ENCODE measurements at regions not wholly inside any gene's neighbourhood (a gene's known extent, or its start where the extent isn't known, plus 50 kb on each side); places are given as distances from the start of the nearest gene placed in this dataset.

GRCh38 chr2:13950761-13951160 lies 681.8 kb upstream of the LRATD1 start:
- Mint-ChIP-seq H3K36me3 (no peaks in the 10 kb centered on the region), H3K4me3 (no peak overlapping the region), H3K27me3 (no peaks in the 10 kb centered on the region), H3K9me3 (no peaks in the 10 kb centered on the region), H3K4me1 (no peaks in the 10 kb centered on the region), H3K27ac (no peak overlapping the region)
- ATAC-seq (ENCODE audit: low read depth) (no peak), DNase-seq (no peak)
- POLR2A ChIA-PET: no interaction called here

- DNase-seq: no peak
- H3K27me3 Mint-ChIP-seq: no peaks in the 10 kb centered on the region
- no peaks in the 10 kb centered on the region for H3K36me3 Mint-ChIP-seq
- POLR2A ChIA-PET: no interaction called here
- H3K27ac Mint-ChIP-seq: no peak overlapping the region
- H3K4me3 Mint-ChIP-seq: no peak overlapping the region
- no peak for ATAC-seq (ENCODE audit: low read depth)
- H3K9me3 Mint-ChIP-seq: peaks cover 1% of the 10 kb centered on the region
- no peaks in the 10 kb centered on the region for H3K4me1 Mint-ChIP-seq
Measured at GRCh38 chr2:13968811-13969210, 663.7 kb upstream of the LRATD1 start.

- Mint-ChIP-seq H3K4me1 (no peaks in the 10 kb centered on the region), H3K27ac (no peak overlapping the region), H3K9me3 (peaks cover 6% of the 10 kb centered on the region), H3K27me3 (no peaks in the 10 kb centered on the region), H3K4me3 (no peak overlapping the region), H3K36me3 (no peaks in the 10 kb centered on the region)
- POLR2A ChIA-PET: no interaction called here
- DNase-seq (no peak), ATAC-seq (ENCODE audit: low read depth) (no peak)
Measured at GRCh38 chr2:13986119-13986720, 646.3 kb upstream of the LRATD1 start.

GRCh38 chr2:13996527-13996926 lies 636.0 kb upstream of the LRATD1 start:
- H3K9me3 Mint-ChIP-seq: peaks cover 14% of the 10 kb centered on the region

GRCh38 chr2:14011190-14011589 lies 621.3 kb upstream of the LRATD1 start:
- no peak for ATAC-seq (ENCODE audit: low read depth)
- peaks cover 5% of the 10 kb centered on the region for H3K9me3 Mint-ChIP-seq
- no peak overlapping the region for H3K4me3 Mint-ChIP-seq
- no peak for DNase-seq
- no peaks in the 10 kb centered on the region for H3K36me3 Mint-ChIP-seq
- no peaks in the 10 kb centered on the region for H3K27me3 Mint-ChIP-seq
- no peaks in the 10 kb centered on the region for H3K4me1 Mint-ChIP-seq
- H3K27ac Mint-ChIP-seq: no peak overlapping the region
- POLR2A ChIA-PET: no interaction called here

More at GRCh38 chr2:13996527-13996926, 636.0 kb upstream of the LRATD1 start:
- Mint-ChIP-seq H3K4me3 (no peak overlapping the region), H3K36me3 (no peaks in the 10 kb centered on the region), H3K4me1 (no peaks in the 10 kb centered on the region), H3K27me3 (no peaks in the 10 kb centered on the region), H3K27ac (no peak overlapping the region)
- ATAC-seq (ENCODE audit: low read depth): no peak
- POLR2A ChIA-PET: no interaction called here
- DNase-seq: no peak

GRCh38 chr2:14015113-14015630 lies 617.3 kb upstream of the LRATD1 start:
- Mint-ChIP-seq H3K4me3 (no peak overlapping the region), H3K4me1 (no peaks in the 10 kb centered on the region), H3K27ac (no peak overlapping the region), H3K9me3 (peaks cover 4% of the 10 kb centered on the region), H3K27me3 (no peaks in the 10 kb centered on the region), H3K36me3 (no peaks in the 10 kb centered on the region)
- no peak for ATAC-seq (ENCODE audit: low read depth)
- POLR2A ChIA-PET: no interaction called here
- no peak for DNase-seq

- Mint-ChIP-seq H3K27me3 (no peaks in the 10 kb centered on the region), H3K9me3 (peaks cover 4% of the 10 kb centered on the region), H3K27ac (no peak overlapping the region), H3K36me3 (no peaks in the 10 kb centered on the region), H3K4me1 (no peaks in the 10 kb centered on the region), H3K4me3 (no peak overlapping the region)
- DNase-seq (no peak), ATAC-seq (ENCODE audit: low read depth) (no peak)
- POLR2A ChIA-PET: no interaction called here
Measured at GRCh38 chr2:14016289-14016955, 616.1 kb upstream of the LRATD1 start.

GRCh38 chr2:14018620-14019019 lies 613.9 kb upstream of the LRATD1 start:
- no peaks in the 10 kb centered on the region for H3K27me3 Mint-ChIP-seq
- no peaks in the 10 kb centered on the region for H3K4me1 Mint-ChIP-seq
- H3K27ac Mint-ChIP-seq: no peak overlapping the region
- H3K36me3 Mint-ChIP-seq: no peaks in the 10 kb centered on the region
- POLR2A ChIA-PET: no interaction called here
- no peak overlapping the region for H3K4me3 Mint-ChIP-seq
- no peak for ATAC-seq (ENCODE audit: low read depth)
- peaks cover 1% of the 10 kb centered on the region for H3K9me3 Mint-ChIP-seq
- DNase-seq: no peak

GRCh38 chr2:14023558-14023957 lies 609.0 kb upstream of the LRATD1 start:
- POLR2A ChIA-PET: no interaction called here
- no peaks in the 10 kb centered on the region for H3K36me3 Mint-ChIP-seq
- no peaks in the 10 kb centered on the region for H3K4me1 Mint-ChIP-seq
- peaks cover 1% of the 10 kb centered on the region for H3K9me3 Mint-ChIP-seq
- no peak overlapping the region for H3K4me3 Mint-ChIP-seq
- H3K27ac Mint-ChIP-seq: no peak overlapping the region
- ATAC-seq (ENCODE audit: low read depth) (no peak), DNase-seq (no peak)
- no peaks in the 10 kb centered on the region for H3K27me3 Mint-ChIP-seq

- Mint-ChIP-seq H3K9me3 (peaks cover 6% of the 10 kb centered on the region), H3K4me1 (no peaks in the 10 kb centered on the region)
- POLR2A ChIA-PET: no interaction called here
Measured at GRCh38 chr2:14039134-14039533, 593.4 kb upstream of the LRATD1 start.

GRCh38 chr2:14047491-14047890 lies 585.0 kb upstream of the LRATD1 start:
- ATAC-seq (ENCODE audit: low read depth): no peak
- Mint-ChIP-seq H3K9me3 (peaks cover 1% of the 10 kb centered on the region), H3K4me1 (no peaks in the 10 kb centered on the region), H3K4me3 (no peak overlapping the region), H3K36me3 (no peaks in the 10 kb centered on the region), H3K27ac (no peak overlapping the region), H3K27me3 (no peaks in the 10 kb centered on the region)
- POLR2A ChIA-PET: no interaction called here
- DNase-seq: no peak

More at GRCh38 chr2:14039134-14039533, 593.4 kb upstream of the LRATD1 start:
- Mint-ChIP-seq H3K4me3 (no peak overlapping the region), H3K27ac (no peak overlapping the region), H3K36me3 (no peaks in the 10 kb centered on the region), H3K27me3 (no peaks in the 10 kb centered on the region)
- DNase-seq: no peak
- ATAC-seq (ENCODE audit: low read depth): no peak

GRCh38 chr2:14051401-14051800 lies 581.1 kb upstream of the LRATD1 start:
- H3K27me3 Mint-ChIP-seq: no peaks in the 10 kb centered on the region
- no peak overlapping the region for H3K27ac Mint-ChIP-seq
- POLR2A ChIA-PET: no interaction called here
- H3K4me3 Mint-ChIP-seq: no peak overlapping the region
- no peaks in the 10 kb centered on the region for H3K4me1 Mint-ChIP-seq
- no peak for ATAC-seq (ENCODE audit: low read depth)
- no peaks in the 10 kb centered on the region for H3K36me3 Mint-ChIP-seq
- H3K9me3 Mint-ChIP-seq: no peaks in the 10 kb centered on the region
- DNase-seq: no peak

- ATAC-seq (ENCODE audit: low read depth) (no peak), DNase-seq (no peak)
- POLR2A ChIA-PET: no interaction called here
- H3K4me3 Mint-ChIP-seq: no peak overlapping the region
- no peak overlapping the region for H3K27ac Mint-ChIP-seq
- no peaks in the 10 kb centered on the region for H3K36me3 Mint-ChIP-seq
- H3K9me3 Mint-ChIP-seq: no peaks in the 10 kb centered on the region
- H3K4me1 Mint-ChIP-seq: no peaks in the 10 kb centered on the region
- no peaks in the 10 kb centered on the region for H3K27me3 Mint-ChIP-seq
Measured at GRCh38 chr2:14053105-14053504, 579.4 kb upstream of the LRATD1 start.

GRCh38 chr2:14064346-14064745 lies 568.2 kb upstream of the LRATD1 start:
- no peak for ATAC-seq (ENCODE audit: low read depth)
- H3K27me3 Mint-ChIP-seq: no peaks in the 10 kb centered on the region
- no peak for DNase-seq
- H3K4me1 Mint-ChIP-seq: no peaks in the 10 kb centered on the region
- POLR2A ChIA-PET: no interaction called here
- peaks cover 1% of the 10 kb centered on the region for H3K9me3 Mint-ChIP-seq
- no peak overlapping the region for H3K4me3 Mint-ChIP-seq
- H3K27ac Mint-ChIP-seq: no peak overlapping the region
- H3K36me3 Mint-ChIP-seq: no peaks in the 10 kb centered on the region
